ENCODE measurements at regions not wholly inside any gene's neighbourhood (a gene's known extent, or its start where the extent isn't known, plus 50 kb on each side); places are given as distances from the start of the nearest gene placed in this dataset.
"Not testable (repeated sequence)": the region's sequence is repeated elsewhere in the genome, so short reads cannot be mapped to it uniquely, and the experiment has no call there.

GRCh38 chr5:10016559-10016958 lies 233.1 kb downstream of the ATPSCKMT start:
- H3K27me3 ChIP-seq (ENCODE audit: control insufficient read depth in 1 of 2, insufficient read depth in 2 of 2, low read length in 2 of 2); H3K27ac ChIP-seq (ENCODE audit: low read depth in 2 of 2, low read length in 1 of 2); H3K9me3 ChIP-seq (ENCODE audit: control insufficient read depth in 2 of 2, insufficient read depth in 1 of 2, low read depth in 1 of 2, low read length in 1 of 2); H3K4me3 ChIP-seq (ENCODE audit: low read depth in 1 of 2, low read length in 2 of 2); H3K4me1 ChIP-seq (ENCODE audit: control insufficient read depth in 2 of 2, insufficient read depth in 2 of 2, low read length in 1 of 2); H3K36me3 ChIP-seq (ENCODE audit: control insufficient read depth in 2 of 2, insufficient read depth in 2 of 2, low read length in 1 of 2): not testable (repeated sequence)
- WGBS, 2 donors, result 68 to 75% methylated on average over 8 of the region's 8 CpGs

- H3K4me3 ChIP-seq (ENCODE audit: low read depth in 1 of 2, low read length in 2 of 2); H3K36me3 ChIP-seq (ENCODE audit: control insufficient read depth in 2 of 2, insufficient read depth in 2 of 2, low read length in 1 of 2); H3K27ac ChIP-seq (ENCODE audit: low read depth in 2 of 2, low read length in 1 of 2); H3K27me3 ChIP-seq (ENCODE audit: control insufficient read depth in 1 of 2, insufficient read depth in 2 of 2, low read length in 2 of 2); H3K9me3 ChIP-seq (ENCODE audit: control insufficient read depth in 2 of 2, insufficient read depth in 1 of 2, low read depth in 1 of 2, low read length in 1 of 2); H3K4me1 ChIP-seq (ENCODE audit: control insufficient read depth in 2 of 2, insufficient read depth in 2 of 2, low read length in 1 of 2): not testable (repeated sequence)
- WGBS, 2 donors, result 76 to 90% methylated on average over 3 of the region's 3 CpGs
These were observed 234.0 kb downstream of the ATPSCKMT start for GRCh38 chr5:10015681-10016080.

DNA sequence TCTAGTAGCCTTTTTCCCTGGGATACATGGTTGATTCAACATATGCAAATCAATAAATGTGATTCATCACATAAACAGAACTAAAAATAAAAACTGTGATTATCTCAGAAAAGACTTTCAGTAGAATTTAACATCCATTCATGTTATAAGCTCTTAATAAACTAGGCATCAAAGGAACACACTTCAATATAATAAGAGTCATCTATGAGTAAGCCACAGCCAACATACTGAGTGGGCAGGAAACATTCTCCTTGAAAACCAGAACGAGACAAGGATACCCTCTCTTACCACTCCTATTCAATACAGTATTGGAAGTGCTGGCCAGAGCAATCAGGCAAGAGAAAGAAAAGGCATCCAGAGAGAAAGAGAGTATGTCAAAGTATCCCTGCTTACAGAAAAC lies 239.9 kb downstream of the ATPSCKMT start:
- 25 to 28% methylated on average over 1 of the region's 1 CpG for WGBS, 2 donors
- Histone ChIP-seq H3K27me3 (ENCODE audit: control insufficient read depth in 1 of 2, insufficient read depth in 2 of 2, low read length in 2 of 2) (no peaks in the 10 kb centered on the region), H3K9me3 (ENCODE audit: control insufficient read depth in 2 of 2, insufficient read depth in 1 of 2, low read depth in 1 of 2, low read length in 1 of 2) (no peaks in the 10 kb centered on the region), H3K36me3 (ENCODE audit: control insufficient read depth in 2 of 2, insufficient read depth in 2 of 2, low read length in 1 of 2) (no peaks in the 10 kb centered on the region), H3K27ac (ENCODE audit: low read depth in 2 of 2, low read length in 1 of 2) (no peak overlapping the region), H3K4me1 (ENCODE audit: control insufficient read depth in 2 of 2, insufficient read depth in 2 of 2, low read length in 1 of 2) (no peaks in the 10 kb centered on the region), H3K4me3 (ENCODE audit: low read depth in 1 of 2, low read length in 2 of 2) (no peak overlapping the region)

GRCh38 chr5:9987101-9987500 lies 262.6 kb downstream of the ATPSCKMT start:
- Histone ChIP-seq H3K27ac (ENCODE audit: low read depth in 2 of 2, low read length in 1 of 2) (no peak overlapping the region), H3K4me1 (ENCODE audit: control insufficient read depth in 2 of 2, insufficient read depth in 2 of 2, low read length in 1 of 2) (no peaks in the 10 kb centered on the region), H3K27me3 (ENCODE audit: control insufficient read depth in 1 of 2, insufficient read depth in 2 of 2, low read length in 2 of 2) (peaks cover 0 to 2% of the 10 kb centered on the region in 2 donors), H3K9me3 (ENCODE audit: control insufficient read depth in 2 of 2, insufficient read depth in 1 of 2, low read depth in 1 of 2, low read length in 1 of 2) (no peaks in the 10 kb centered on the region), H3K4me3 (ENCODE audit: low read depth in 1 of 2, low read length in 2 of 2) (no peak overlapping the region), H3K36me3 (ENCODE audit: control insufficient read depth in 2 of 2, insufficient read depth in 2 of 2, low read length in 1 of 2) (no peaks in the 10 kb centered on the region)
- 43 to 67% methylated on average over 4 of the region's 4 CpGs for WGBS, 2 donors

DNA sequence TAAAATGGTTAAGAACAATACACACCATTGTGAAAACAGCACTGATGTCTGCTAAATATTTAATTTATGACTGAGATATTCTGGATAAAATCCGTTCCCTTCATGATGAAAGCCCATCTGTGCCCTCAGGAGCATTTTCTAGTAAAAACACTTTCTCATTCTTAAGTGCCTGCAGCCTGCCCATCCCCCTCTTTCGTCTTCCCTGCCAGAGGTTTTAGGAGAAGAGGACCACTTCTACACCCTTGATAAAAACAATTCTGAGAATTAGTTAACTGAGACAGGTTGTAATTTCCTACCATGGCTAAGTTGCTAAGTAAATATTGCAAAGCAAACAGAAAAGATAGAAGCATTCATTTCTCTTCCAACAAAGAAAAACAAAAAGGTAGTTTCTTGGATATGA lies 272.6 kb downstream of the ATPSCKMT start:
- Histone ChIP-seq H3K9me3 (ENCODE audit: control insufficient read depth in 2 of 2, insufficient read depth in 1 of 2, low read depth in 1 of 2, low read length in 1 of 2) (no peaks in the 10 kb centered on the region), H3K36me3 (ENCODE audit: control insufficient read depth in 2 of 2, insufficient read depth in 2 of 2, low read length in 1 of 2) (no peaks in the 10 kb centered on the region), H3K27me3 (ENCODE audit: control insufficient read depth in 1 of 2, insufficient read depth in 2 of 2, low read length in 2 of 2) (no peaks in the 10 kb centered on the region), H3K4me1 (ENCODE audit: control insufficient read depth in 2 of 2, insufficient read depth in 2 of 2, low read length in 1 of 2) (no peaks in the 10 kb centered on the region), H3K27ac (ENCODE audit: low read depth in 2 of 2, low read length in 1 of 2) (no peak overlapping the region), H3K4me3 (ENCODE audit: low read depth in 1 of 2, low read length in 2 of 2) (no peak overlapping the region)
- 24 to 27% methylated on average over 2 of the region's 2 CpGs for WGBS, 2 donors

DNA sequence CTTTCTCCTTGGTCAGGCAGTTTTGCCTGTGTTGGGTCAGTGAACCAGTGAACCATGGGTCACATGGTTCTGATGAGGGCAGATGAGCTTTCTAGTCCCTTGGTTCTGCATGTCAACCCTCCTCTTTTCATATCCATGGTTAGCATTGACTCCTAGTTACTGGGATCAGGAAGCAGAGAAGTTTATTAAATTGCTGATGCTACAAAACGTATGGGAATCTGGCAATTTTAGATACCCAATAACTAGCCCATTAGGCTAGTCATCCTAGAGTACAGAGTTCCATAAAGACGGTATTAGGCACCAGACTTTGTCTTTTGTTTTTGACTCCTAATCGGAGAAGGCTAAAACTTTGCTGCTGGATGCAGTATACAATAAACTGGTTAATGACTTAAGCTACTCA lies 273.1 kb downstream of the ATPSCKMT start:
- H3K9me3 ChIP-seq (ENCODE audit: control insufficient read depth in 2 of 2, insufficient read depth in 1 of 2, low read depth in 1 of 2, low read length in 1 of 2), result no peaks in the 10 kb centered on the region
- no peaks in the 10 kb centered on the region for H3K27me3 ChIP-seq (ENCODE audit: control insufficient read depth in 1 of 2, insufficient read depth in 2 of 2, low read length in 2 of 2)
- no peak overlapping the region for H3K27ac ChIP-seq (ENCODE audit: low read depth in 2 of 2, low read length in 1 of 2)
- H3K36me3 ChIP-seq (ENCODE audit: control insufficient read depth in 2 of 2, insufficient read depth in 2 of 2, low read length in 1 of 2), result no peaks in the 10 kb centered on the region
- H3K4me1 ChIP-seq (ENCODE audit: control insufficient read depth in 2 of 2, insufficient read depth in 2 of 2, low read length in 1 of 2), result no peaks in the 10 kb centered on the region
- 72 to 75% methylated on average over 3 of the region's 3 CpGs for WGBS, 2 donors
- no peak overlapping the region for H3K4me3 ChIP-seq (ENCODE audit: low read depth in 1 of 2, low read length in 2 of 2)

- Histone ChIP-seq H3K27ac (ENCODE audit: low read depth in 2 of 2, low read length in 1 of 2) (no peak overlapping the region), H3K4me1 (ENCODE audit: control insufficient read depth in 2 of 2, insufficient read depth in 2 of 2, low read length in 1 of 2) (no peaks in the 10 kb centered on the region), H3K36me3 (ENCODE audit: control insufficient read depth in 2 of 2, insufficient read depth in 2 of 2, low read length in 1 of 2) (no peaks in the 10 kb centered on the region), H3K9me3 (ENCODE audit: control insufficient read depth in 2 of 2, insufficient read depth in 1 of 2, low read depth in 1 of 2, low read length in 1 of 2) (no peaks in the 10 kb centered on the region), H3K27me3 (ENCODE audit: control insufficient read depth in 1 of 2, insufficient read depth in 2 of 2, low read length in 2 of 2) (no peaks in the 10 kb centered on the region), H3K4me3 (ENCODE audit: low read depth in 1 of 2, low read length in 2 of 2) (no peak overlapping the region)
- WGBS, 2 donors, result 74 to 86% methylated on average over 3 of the region's 3 CpGs
These were observed 277.6 kb downstream of the ATPSCKMT start for GRCh38 chr5:9972059-9972458.

DNA sequence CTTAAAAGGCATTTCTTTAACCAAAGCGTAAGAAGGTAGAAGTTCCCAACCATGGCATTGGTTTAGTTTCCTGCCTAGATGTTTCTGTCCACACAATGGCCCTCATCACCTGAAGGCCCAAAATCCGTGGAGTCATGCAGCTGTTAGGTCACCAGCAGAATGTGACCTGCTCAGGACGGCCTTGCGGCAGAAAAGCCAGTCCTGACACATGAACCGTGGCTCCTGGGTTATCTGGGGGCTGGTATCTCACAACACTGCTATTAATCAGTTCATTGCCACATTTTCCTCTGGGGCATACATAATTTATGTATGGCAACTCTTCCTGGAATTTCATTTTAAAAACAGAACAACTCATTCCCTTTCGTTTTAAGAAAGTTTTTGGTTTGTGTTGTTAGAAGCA lies 278.4 kb downstream of the ATPSCKMT start:
- Histone ChIP-seq H3K27me3 (ENCODE audit: control insufficient read depth in 1 of 2, insufficient read depth in 2 of 2, low read length in 2 of 2) (no peaks in the 10 kb centered on the region), H3K36me3 (ENCODE audit: control insufficient read depth in 2 of 2, insufficient read depth in 2 of 2, low read length in 1 of 2) (no peaks in the 10 kb centered on the region), H3K9me3 (ENCODE audit: control insufficient read depth in 2 of 2, insufficient read depth in 1 of 2, low read depth in 1 of 2, low read length in 1 of 2) (no peaks in the 10 kb centered on the region), H3K27ac (ENCODE audit: low read depth in 2 of 2, low read length in 1 of 2) (no peak overlapping the region), H3K4me1 (ENCODE audit: control insufficient read depth in 2 of 2, insufficient read depth in 2 of 2, low read length in 1 of 2) (no peaks in the 10 kb centered on the region), H3K4me3 (ENCODE audit: low read depth in 1 of 2, low read length in 2 of 2) (no peak overlapping the region)
- 59 to 74% methylated on average over 6 of the region's 6 CpGs for WGBS, 2 donors

GRCh38 chr5:9958914-9959313 lies 290.8 kb downstream of the ATPSCKMT start:
- Histone ChIP-seq H3K36me3 (ENCODE audit: control insufficient read depth in 2 of 2, insufficient read depth in 2 of 2, low read length in 1 of 2) (no peaks in the 10 kb centered on the region), H3K4me3 (ENCODE audit: low read depth in 1 of 2, low read length in 2 of 2) (no peak overlapping the region), H3K9me3 (ENCODE audit: control insufficient read depth in 2 of 2, insufficient read depth in 1 of 2, low read depth in 1 of 2, low read length in 1 of 2) (no peaks in the 10 kb centered on the region), H3K27me3 (ENCODE audit: control insufficient read depth in 1 of 2, insufficient read depth in 2 of 2, low read length in 2 of 2) (no peaks in the 10 kb centered on the region), H3K27ac (ENCODE audit: low read depth in 2 of 2, low read length in 1 of 2) (no peak overlapping the region), H3K4me1 (ENCODE audit: control insufficient read depth in 2 of 2, insufficient read depth in 2 of 2, low read length in 1 of 2) (no peaks in the 10 kb centered on the region)
- 63 to 72% methylated on average over 5 of the region's 5 CpGs for WGBS, 2 donors

DNA sequence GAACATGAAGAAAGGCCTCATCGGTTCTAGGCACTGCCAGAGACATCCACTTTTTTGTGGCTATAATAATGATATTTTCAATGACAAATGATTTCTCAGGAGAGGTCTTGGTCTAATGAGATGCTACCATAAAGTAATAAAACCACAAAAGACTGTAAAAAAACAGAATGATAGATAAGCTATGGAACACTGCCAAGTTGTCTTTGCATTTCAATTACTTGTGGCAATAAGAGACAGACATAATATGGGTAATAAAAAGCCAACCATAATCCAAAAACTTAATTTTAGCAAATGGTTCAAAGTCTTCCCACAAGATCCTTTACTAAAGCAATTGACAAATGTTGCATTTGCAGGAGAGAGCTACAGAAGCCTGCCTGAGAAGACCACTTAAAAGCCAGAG lies 292.5 kb downstream of the ATPSCKMT start:
- no peaks in the 10 kb centered on the region for H3K4me1 ChIP-seq (ENCODE audit: control insufficient read depth in 2 of 2, insufficient read depth in 2 of 2, low read length in 1 of 2)
- H3K36me3 ChIP-seq (ENCODE audit: control insufficient read depth in 2 of 2, insufficient read depth in 2 of 2, low read length in 1 of 2), result no peaks in the 10 kb centered on the region
- no peaks in the 10 kb centered on the region for H3K9me3 ChIP-seq (ENCODE audit: control insufficient read depth in 2 of 2, insufficient read depth in 1 of 2, low read depth in 1 of 2, low read length in 1 of 2)
- 71 to 83% methylated on average over 1 of the region's 1 CpG for WGBS, 2 donors
- H3K27ac ChIP-seq (ENCODE audit: low read depth in 2 of 2, low read length in 1 of 2), result no peak overlapping the region
- no peak overlapping the region for H3K4me3 ChIP-seq (ENCODE audit: low read depth in 1 of 2, low read length in 2 of 2)
- H3K27me3 ChIP-seq (ENCODE audit: control insufficient read depth in 1 of 2, insufficient read depth in 2 of 2, low read length in 2 of 2), result no peaks in the 10 kb centered on the region

Measured in esophagus (tissue), 2 donors.